ENCODE measurements at regions not wholly inside any gene's neighbourhood (a gene's known extent, or its start where the extent isn't known, plus 50 kb on each side); places are given as distances from the start of the nearest gene placed in this dataset.

GRCh38 chr6:147954938-147955337, 387.7 kb upstream of the SASH1 start:
- TF ChIP-seq CTCF (IDR thresholded peaks at IDR 0.05; ENCODE audit: insufficient read depth, low read depth, low read length) (no peak), EZH2 (IDR thresholded peaks at IDR 0.05; ENCODE audit: insufficient read depth, low read length) (no peak)

Measured in astrocyte (in vitro differentiated cells and primary cell).